ENCODE measurements at regions not wholly inside any gene's neighbourhood (a gene's known extent, or its start where the extent isn't known, plus 50 kb on each side); places are given as distances from the start of the nearest gene placed in this dataset.

DNA sequence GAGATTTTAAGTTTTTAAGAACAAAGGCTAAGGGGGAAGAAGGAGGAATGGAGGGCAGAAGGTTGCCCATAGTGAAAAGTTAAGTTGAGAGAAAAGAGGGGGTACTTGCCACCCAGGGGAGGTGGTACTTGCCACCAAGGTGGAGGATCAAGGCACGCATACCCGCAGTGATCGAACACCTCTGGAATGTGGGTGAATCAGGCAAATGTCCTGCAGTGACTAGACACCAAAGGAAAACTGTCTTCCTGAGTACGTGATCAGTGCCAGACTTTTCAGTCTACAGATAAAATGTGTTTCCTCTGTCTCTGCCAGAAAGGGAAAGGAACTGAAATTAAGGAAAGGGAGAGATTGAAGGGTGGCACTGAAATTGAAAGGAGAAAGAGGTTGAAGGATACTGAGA is 2285.3 kb downstream of the TP53TG3F start:
- TF ChIP-seq, protein P1, sequence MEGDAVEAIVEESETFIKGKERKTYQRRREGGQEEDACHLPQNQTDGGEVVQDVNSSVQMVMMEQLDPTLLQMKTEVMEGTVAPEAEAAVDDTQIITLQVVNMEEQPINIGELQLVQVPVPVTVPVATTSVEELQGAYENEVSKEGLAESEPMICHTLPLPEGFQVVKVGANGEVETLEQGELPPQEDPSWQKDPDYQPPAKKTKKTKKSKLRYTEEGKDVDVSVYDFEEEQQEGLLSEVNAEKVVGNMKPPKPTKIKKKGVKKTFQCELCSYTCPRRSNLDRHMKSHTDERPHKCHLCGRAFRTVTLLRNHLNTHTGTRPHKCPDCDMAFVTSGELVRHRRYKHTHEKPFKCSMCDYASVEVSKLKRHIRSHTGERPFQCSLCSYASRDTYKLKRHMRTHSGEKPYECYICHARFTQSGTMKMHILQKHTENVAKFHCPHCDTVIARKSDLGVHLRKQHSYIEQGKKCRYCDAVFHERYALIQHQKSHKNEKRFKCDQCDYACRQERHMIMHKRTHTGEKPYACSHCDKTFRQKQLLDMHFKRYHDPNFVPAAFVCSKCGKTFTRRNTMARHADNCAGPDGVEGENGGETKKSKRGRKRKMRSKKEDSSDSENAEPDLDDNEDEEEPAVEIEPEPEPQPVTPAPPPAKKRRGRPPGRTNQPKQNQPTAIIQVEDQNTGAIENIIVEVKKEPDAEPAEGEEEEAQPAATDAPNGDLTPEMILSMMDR (IDR thresholded peaks at IDR 0.05) = no peak
- no peak for TF ChIP-seq POLR2AphosphoS5 (IDR thresholded peaks at IDR 0.05)

Data from prostate gland (tissue), 2 donors.